PC-9 (cell line): ENCODE measurements at regions not wholly inside any gene's neighbourhood (a gene's known extent, or its start where the extent isn't known, plus 50 kb on each side); places are given as distances from the start of the nearest gene placed in this dataset.

Experiments
- BruUV-seq: library from RNA; stranded (reverse); fragments of 400-500 nt; replicated peaks from 2 replicates; lab custom pipeline; 2021; lab: Mats Ljungman, UMichigan
- CTCF ChIA-PET: fragments of 300-600 bp; sonication (Branson Sonifier 250); formaldehyde crosslinking; loops from one replicate; lab custom pipeline; 2022; ENCODE audit warnings: antibody characterized with exemption; lab: Charles Lee
- POLR2A ChIA-PET: fragments of 300-600 bp; sonication (Branson Sonifier 250); formaldehyde crosslinking; loops from one replicate; lab custom pipeline; 2022; ENCODE audit warnings: antibody characterized with exemption; ENCODE audit not compliant: unreplicated experiment; lab: Charles Lee
- DNase-seq, 2 experiments: peaks; one replicate each; pipeline versions ENCODE4 v3.0.0 to v3.0.0-alpha.2; 2015 to 2022; ENCODE audit warnings: mixed read lengths in 1 of 2
- H2AFZ ChIP-seq: fragments of 200-600 bp; sonication (generic); 2 replicates; pipeline ENCODE4 v1.8.1; 2017; ENCODE audit warnings: antibody characterized with exemption
- H3F3A ChIP-seq: fragments of 200-600 bp; sonication (generic); 2 replicates; pipeline ENCODE4 v1.8.1; 2017; ENCODE audit warnings: antibody characterized with exemption, mild to moderate bottlenecking, low read depth; ENCODE audit not compliant: insufficient read depth
- H3K27ac ChIP-seq: fragments of 200-600 bp; sonication (generic); 2 replicates; pipeline ENCODE4 v1.6.1; 2016; ENCODE audit warnings: mixed run types
- H3K27me3 ChIP-seq: fragments of 200-600 bp; sonication (generic); 2 replicates; pipeline ENCODE4 v1.6.1; 2016; ENCODE audit warnings: low read depth, mixed run types; ENCODE audit not compliant: insufficient read depth
- H3K36me3 ChIP-seq: fragments of 200-600 bp; sonication (generic); 2 replicates; pipeline ENCODE4 v1.6.1; 2016; ENCODE audit warnings: low read depth, mixed run types
- H3K4me1 ChIP-seq: fragments of 200-600 bp; sonication (generic); replicated peaks from 2 replicates; pipeline ENCODE4 v1.6.1; 2016; ENCODE audit warnings: mixed run types; ENCODE audit not compliant: insufficient read depth
- H3K4me2 ChIP-seq: fragments of 200-600 bp; sonication (generic); 2 replicates; pipeline ENCODE4 v1.6.1; 2017; ENCODE audit warnings: mixed run types
- H3K4me3 ChIP-seq: fragments of 200-600 bp; sonication (generic); 2 replicates; pipeline ENCODE4 v1.6.1; 2016; ENCODE audit warnings: mixed run types
- H3K79me2 ChIP-seq: fragments of 200-600 bp; sonication (generic); 2 replicates; pipeline ENCODE4 v1.6.1; 2017; ENCODE audit warnings: low read depth, mixed run types
- H3K9me2 ChIP-seq: fragments of 200-600 bp; sonication (generic); 2 replicates; pipeline ENCODE4 v1.8.1; 2017; ENCODE audit warnings: mild to moderate bottlenecking; ENCODE audit not compliant: insufficient read depth
- H3K9me3 ChIP-seq: fragments of 200-600 bp; sonication (generic); 2 replicates; pipeline ENCODE4 v1.8.1; 2016; ENCODE audit warnings: low read depth; ENCODE audit not compliant: insufficient read depth
- H4K20me1 ChIP-seq: fragments of 200-600 bp; sonication (generic); 2 replicates; pipeline ENCODE4 v1.8.1; 2017; ENCODE audit not compliant: insufficient read depth
- CTCF ChIP-seq: fragments of 200-600 bp; sonication (generic); conservative IDR thresholded peaks from 2 replicates; pipeline ENCODE4 v1.6.1; 2017; ENCODE audit warnings: mixed run types, antibody characterized with exemption, mild to moderate bottlenecking, moderate library complexity
- EZH2 ChIP-seq: fragments of 200-600 bp; sonication (generic); IDR thresholded peaks from 2 replicates; pipeline ENCODE4 v1.8.0; 2017; ENCODE audit warnings: antibody characterized with exemption, low read depth
- intact Hi-C: fragments of 100-400 bp; cut with micrococcal nuclease; formaldehyde crosslinking; loops from one replicate; pipeline ENCODE4 v1.10.0; 2022; ENCODE audit not compliant: unreplicated experiment

GRCh38 chr3:27591312-27592210 lies 107.4 kb upstream of the SLC4A7 start:
- Histone ChIP-seq H3K27ac (no peak overlapping the region), H3K4me2 (no peak overlapping the region), H3K79me2 (no peaks in the 10 kb centered on the region), H3K4me3 (no peak overlapping the region), H3K9me2 (no peaks in the 10 kb centered on the region), H2AFZ (no peak overlapping the region; the same call in 1 of the 2 replicates), H4K20me1 (no peaks in the 10 kb centered on the region), H3F3A (0 out of 2 replicates have a peak, but pooled peaks cover 4% of the 10 kb centered on the region), H3K27me3 (no peaks in the 10 kb centered on the region), H3K9me3 (no peaks in the 10 kb centered on the region), H3K4me1 (peaks cover 15% of the 10 kb centered on the region), H3K36me3 (no peaks in the 10 kb centered on the region)
- intact Hi-C loops = no loop called here
- POLR2A ChIA-PET = no interaction called here
- CTCF ChIA-PET = no interaction called here
- DNase-seq = no peak
- BruUV-seq = no TSS peak
- TF ChIP-seq CTCF (no peak), EZH2 (no peak)

DNA sequence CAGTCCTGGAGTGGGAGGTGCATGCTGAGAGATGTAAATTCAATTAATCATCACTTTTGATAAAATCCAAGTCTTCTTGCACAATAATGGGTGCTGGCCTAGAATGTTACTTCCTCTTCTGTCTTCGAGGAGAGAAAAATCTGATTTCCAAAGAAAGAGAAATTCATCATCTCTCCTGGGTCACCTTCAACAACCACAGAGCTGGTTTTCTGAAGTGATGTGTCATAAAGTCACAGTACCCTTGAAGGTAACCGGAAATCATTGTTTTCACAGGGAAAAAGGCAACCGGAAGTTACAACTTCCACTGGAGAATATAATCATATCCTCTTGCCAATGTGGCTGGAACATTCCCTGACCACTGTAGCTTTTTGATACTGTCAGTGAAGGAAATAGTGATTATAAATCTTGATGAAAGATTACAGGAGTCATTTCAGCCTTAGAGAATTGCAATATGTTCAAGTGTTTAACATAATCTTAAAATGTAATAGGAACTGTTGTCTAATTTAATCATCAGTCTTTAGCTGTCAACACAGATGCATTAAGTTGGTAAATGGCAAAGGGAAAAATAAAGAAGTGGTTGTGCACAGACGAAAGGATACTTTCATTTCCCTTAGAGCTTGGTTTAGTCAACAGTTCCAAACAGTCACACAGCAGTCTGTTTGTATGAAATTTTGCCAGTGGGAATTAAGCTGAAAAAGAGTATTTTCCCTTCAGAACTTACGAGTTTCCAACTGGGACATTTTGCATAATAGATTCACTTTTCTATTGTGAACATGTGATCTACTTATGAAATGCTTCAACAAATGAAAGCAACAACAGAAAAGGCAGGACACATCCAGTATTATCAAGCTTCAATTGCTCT lies 106.5 kb upstream of the SLC4A7 start:
- TF ChIP-seq CTCF (no peak), EZH2 (no peak)
- H3K4me2 ChIP-seq = no peak overlapping the region
- H3K9me2 ChIP-seq = no peaks in the 10 kb centered on the region
- H2AFZ ChIP-seq = no peak overlapping the region; the same call in none of the 2 replicates
- CTCF ChIA-PET = no interaction called here
- no peaks in the 10 kb centered on the region for H3K36me3 ChIP-seq
- H3K27me3 ChIP-seq = no peaks in the 10 kb centered on the region
- no TSS peak for BruUV-seq
- intact Hi-C loops = no loop called here
- H3F3A ChIP-seq = 0 out of 2 replicates have a peak, but pooled peaks cover 4% of the 10 kb centered on the region
- DNase-seq = no peak
- H3K27ac ChIP-seq = no peak overlapping the region
- H3K4me3 ChIP-seq = no peak overlapping the region
- H3K79me2 ChIP-seq = no peaks in the 10 kb centered on the region
- no peaks in the 10 kb centered on the region for H3K9me3 ChIP-seq
- no peaks in the 10 kb centered on the region for H4K20me1 ChIP-seq
- H3K4me1 ChIP-seq = 0 out of 2 replicates have a peak, but pooled peaks cover 11% of the 10 kb centered on the region
- POLR2A ChIA-PET = no interaction called here

GRCh38 chr3:27589795-27590194 lies 105.6 kb upstream of the SLC4A7 start:
- no peaks in the 10 kb centered on the region for H4K20me1 ChIP-seq
- H3F3A ChIP-seq = 0 out of 2 replicates have a peak, but pooled peaks cover 4% of the 10 kb centered on the region
- no peaks in the 10 kb centered on the region for H3K36me3 ChIP-seq
- no TSS peak for BruUV-seq
- no peak for DNase-seq
- no peaks in the 10 kb centered on the region for H3K79me2 ChIP-seq
- H3K4me1 ChIP-seq = 0 out of 2 replicates have a peak, but pooled peaks cover 11% of the 10 kb centered on the region
- H3K4me3 ChIP-seq = no peak overlapping the region
- H3K4me2 ChIP-seq = no peak overlapping the region
- no peaks in the 10 kb centered on the region for H3K9me2 ChIP-seq
- TF ChIP-seq CTCF (no peak), EZH2 (no peak)
- CTCF ChIA-PET = no interaction called here
- POLR2A ChIA-PET = no interaction called here
- H3K27me3 ChIP-seq = no peaks in the 10 kb centered on the region
- H3K27ac ChIP-seq = no peak overlapping the region
- intact Hi-C loops = no loop called here
- no peaks in the 10 kb centered on the region for H3K9me3 ChIP-seq
- H2AFZ ChIP-seq = no peak overlapping the region
